Stimulated activated CD8-positive, alpha-beta memory T cell treated with anti-CD3 and anti-CD28 coated beads, Interleukin-2, amount 100 ng/mL, for 48 hours (primary cell): ENCODE measurements at regions not wholly inside any gene's neighbourhood (a gene's known extent, or its start where the extent isn't known, plus 50 kb on each side); places are given as distances from the start of the nearest gene placed in this dataset.

Source experiments
- DNase-seq, 2 donors: peaks; one replicate each; pipeline ENCODE4 v3.0.0-alpha.2; 2020; ENCODE audit warnings: low read depth in 2 of 2

DNA sequence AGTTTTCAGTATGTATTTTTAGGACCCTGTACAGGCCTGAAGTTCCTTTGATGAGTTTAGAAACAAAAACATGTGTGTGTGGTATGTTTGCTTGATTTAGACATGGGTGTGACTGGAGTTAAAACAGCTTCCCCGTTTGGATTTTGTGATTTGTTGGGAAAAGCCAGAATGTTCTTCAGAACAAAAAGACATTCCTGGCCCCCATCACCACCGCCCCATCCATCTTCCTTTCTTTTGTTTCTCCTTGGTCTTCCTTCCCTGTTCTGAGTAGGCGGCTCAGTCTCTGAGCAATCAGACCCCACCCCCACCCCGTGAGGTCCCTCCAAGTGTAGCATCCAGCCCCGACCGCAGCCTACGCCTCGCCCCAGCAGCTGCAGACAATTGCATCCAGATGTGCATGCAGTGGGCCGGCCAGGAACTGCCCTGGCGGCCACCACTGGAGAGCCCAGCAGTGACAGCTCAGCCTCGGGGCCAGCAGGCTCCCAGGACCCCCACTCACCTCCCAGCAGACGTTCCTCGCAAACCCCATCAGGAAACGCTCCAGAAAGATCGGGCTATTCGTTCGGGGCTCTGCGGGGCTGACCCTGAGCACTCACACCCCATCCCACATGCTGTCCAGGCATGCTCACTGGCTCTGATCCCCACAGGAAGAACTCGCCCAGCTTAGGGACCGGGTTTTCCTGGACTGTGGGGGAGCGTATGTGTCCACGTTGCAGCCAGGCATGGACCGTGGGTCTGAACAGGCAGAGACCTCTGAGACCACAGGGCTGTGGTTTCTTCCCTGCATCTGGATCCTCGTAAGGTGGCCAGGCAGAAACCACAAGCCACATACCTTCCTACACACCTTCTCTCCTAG, 99.8 kb upstream of the CDH5 start:
- no peak for DNase-seq

DNA sequence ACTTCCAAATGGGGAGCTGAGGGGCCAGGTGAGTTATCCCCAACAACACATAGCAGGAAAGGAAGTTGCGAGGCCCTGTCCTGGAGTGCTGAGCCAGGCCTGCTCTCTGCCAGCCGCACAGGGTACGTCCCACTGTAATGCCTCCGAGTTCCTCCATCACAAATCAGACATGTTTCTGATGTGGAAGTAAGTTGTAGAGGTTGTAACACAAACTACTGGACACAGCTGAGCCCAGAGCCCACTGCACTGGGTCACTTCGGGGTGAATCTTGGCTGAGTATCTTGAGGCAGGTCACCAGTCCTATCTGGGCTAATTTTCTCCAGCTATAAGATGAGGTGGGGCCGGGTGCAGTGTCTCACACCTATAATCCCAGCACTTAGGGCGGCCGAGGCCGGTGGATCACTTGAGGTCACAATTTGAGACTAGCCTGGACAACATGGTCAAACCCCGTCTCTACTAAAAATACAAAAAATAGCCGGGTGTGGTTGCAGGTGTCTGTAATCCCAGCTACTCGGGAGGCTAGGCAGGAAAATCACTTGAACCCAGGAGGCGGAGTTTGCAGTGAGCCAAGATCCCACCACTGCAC, 100.8 kb upstream of the CDH5 start:
- no peak for DNase-seq

GRCh38 chr16:66265048-66265415, 101.5 kb upstream of the CDH5 start:
- no peak for DNase-seq

DNA sequence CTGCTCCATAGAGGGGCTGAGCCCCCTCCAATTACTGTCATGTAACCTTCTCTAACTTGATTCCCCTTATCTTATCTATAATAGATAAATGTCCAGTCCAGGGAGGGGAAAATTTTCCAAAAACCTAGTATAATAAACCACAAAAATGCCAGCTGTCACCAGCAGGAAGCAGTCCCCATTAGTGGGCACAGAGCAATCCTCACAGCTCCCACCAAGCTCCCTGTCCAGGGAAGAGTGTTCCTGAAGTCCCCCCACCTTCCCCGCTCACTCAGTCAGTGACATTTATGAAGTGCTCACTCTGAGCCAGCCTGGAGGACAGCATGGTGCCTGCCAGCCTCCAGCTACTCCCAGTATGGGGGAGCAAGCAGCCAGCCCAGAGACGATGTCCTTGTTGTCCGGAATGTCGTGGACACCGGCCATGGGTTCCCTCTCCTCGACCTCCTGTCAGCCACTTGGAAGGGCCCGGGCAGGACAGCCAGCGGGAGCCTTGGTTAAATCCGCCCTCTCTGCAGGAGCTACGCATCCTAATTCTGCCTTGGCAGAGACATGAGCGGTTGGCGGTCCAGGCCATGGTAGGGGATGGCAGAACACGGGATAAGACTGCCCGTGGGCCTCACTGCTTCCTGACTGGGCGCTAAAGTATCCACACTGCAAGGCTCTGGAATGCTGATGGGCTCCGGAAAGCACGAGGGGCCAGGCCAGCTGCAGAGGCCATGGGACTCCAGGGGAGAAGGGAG, 102.0 kb upstream of the CDH5 start:
- no peak for DNase-seq

DNA sequence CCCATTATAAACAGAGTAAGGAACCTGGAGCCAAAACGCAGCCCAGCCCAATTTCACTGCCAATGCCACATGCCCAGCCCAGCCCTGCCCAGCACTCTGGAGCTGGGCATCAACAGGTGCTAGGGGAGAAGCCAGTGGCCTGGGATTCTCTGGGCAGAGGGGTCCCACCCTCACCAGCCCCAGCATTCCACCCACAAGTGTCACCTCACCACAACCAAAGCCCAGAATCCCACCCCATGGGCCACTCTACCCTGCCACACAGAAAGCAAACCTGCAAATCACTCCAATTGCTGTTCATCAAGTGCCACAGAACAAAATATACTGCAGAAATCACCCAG, 102.5 kb upstream of the CDH5 start:
- DNase-seq = no peak

- no peak for DNase-seq
Measured at GRCh38 chr16:66263168-66263972, 103.1 kb upstream of the CDH5 start.

DNA sequence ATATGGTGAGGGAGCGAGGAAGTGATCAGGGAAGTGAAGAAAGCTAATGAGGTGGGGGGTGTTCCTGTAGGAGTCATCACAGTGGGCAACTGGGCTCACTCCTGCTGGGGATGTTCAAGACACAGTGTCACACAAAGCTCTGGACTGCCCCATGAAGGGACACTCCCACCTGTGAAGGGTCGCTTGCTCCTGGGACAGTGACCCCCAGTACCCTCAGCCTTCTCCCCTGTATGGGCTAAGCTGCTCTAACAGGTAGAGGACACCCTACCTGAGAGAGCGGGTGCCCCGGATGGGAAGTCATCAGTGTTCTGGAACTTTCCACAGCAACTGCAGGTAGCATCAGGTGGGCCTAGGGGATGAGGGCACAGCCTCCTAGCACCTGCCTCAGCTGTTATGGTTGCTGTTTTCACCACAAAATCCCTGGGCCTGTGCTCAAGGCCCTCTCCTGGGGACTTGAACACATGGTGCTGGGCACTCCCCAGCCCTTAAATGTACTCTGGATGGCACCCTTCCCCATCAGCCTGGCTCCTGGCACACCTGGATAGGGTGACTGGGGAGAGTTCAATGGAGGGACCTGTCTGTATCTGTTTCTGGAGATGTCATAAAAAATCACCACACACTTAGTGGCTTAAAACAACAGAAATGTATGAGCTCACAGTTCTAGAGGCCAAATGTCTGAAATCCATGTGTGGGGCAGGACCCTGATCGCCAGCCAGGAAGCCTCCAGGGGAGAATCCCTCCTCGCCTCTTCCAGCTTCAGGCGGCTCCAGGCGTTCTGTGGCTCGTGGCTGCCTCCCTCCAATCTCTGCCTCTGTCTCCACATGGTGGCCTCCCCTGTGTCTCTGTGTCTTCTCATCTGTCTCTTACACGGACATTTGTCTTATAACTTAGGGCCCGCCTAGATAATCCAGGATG, 104.0 kb upstream of the CDH5 start:
- DNase-seq = no peak

DNA sequence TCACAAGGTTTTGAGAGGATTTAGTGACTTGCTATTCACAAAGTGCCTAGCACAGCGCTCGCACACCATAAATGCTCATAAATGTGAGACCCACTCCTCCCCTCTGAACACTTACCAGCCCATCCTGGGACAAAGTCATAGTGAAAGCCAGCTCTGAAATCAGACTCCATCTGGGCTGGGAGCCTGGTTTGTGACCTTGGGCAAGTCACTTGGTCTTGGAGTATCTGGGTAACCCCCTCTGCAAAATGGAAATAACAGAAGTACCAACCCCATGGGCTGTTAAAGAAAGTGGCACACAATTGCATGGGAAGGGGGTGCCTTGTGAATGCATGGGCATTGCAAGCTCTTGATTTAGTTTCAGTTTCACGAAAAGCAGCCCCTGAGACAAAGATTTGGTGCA, 104.7 kb upstream of the CDH5 start:
- DNase-seq = no peak

- no peak for DNase-seq
Measured at GRCh38 chr16:66260522-66261254, 105.8 kb upstream of the CDH5 start.

- DNase-seq = no peak
Measured at GRCh38 chr16:66258916-66259845, 107.3 kb upstream of the CDH5 start.

DNA sequence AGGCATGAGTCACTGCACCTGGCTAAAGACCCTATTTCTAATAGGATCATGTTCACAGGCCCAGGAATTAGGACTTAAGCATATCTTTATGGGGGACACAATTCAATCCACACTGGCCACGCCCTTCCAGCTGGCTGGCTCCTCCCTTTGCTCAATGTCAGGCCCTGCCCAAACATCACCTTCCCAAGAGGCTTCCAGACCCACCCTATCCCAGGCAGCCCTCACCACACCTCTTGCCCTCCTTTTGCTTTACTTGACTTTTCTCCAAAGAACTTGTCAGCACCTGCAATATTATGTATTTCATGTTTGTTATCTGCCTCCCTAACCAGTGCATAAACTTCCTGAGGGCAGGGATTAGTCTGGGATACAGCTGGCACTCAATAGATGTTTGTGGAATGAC, 109.6 kb upstream of the CDH5 start:
- no peak for DNase-seq

DNA sequence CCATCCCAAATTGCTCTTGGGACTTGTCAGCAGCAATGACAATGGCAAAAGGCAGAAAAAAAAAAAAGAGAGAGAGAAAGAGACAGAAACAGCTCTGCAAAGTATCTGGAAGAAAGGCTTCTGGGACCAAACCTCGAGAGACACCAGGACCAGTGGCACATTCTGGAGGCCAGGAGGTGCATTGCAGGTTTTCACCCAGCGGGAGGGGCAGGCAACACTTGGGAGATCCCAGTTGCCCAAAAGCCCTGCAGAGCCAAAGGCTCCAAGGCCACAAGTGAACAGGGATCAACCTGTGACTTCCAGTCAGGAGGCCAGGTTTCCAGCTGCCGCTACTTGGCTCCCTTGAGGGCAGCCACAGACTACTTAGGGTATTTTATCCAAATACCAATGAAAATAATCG, 110.8 kb upstream of the CDH5 start:
- no peak for DNase-seq

GRCh38 chr16:66254751-66255150, 111.7 kb upstream of the CDH5 start:
- no peak for DNase-seq

DNA sequence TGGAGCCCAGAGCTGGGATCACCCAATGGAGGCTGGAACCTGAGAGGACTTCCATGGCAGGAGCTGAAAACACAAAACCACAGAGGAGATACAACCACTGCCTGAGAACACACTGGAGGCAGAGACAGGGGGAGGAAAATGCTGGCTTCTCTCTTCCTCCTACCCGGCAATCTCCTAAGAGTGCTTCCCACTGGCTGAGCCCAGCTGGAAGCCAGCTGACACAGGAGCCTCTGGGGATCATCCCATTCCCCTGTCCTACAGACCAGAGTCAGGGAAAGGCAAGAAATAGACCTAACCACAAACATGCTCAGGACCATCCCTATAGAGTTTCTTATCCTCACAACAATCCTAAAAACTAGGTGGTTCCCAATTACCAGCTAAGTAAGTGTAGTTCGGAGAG, 112.4 kb upstream of the CDH5 start:
- no peak for DNase-seq

DNA sequence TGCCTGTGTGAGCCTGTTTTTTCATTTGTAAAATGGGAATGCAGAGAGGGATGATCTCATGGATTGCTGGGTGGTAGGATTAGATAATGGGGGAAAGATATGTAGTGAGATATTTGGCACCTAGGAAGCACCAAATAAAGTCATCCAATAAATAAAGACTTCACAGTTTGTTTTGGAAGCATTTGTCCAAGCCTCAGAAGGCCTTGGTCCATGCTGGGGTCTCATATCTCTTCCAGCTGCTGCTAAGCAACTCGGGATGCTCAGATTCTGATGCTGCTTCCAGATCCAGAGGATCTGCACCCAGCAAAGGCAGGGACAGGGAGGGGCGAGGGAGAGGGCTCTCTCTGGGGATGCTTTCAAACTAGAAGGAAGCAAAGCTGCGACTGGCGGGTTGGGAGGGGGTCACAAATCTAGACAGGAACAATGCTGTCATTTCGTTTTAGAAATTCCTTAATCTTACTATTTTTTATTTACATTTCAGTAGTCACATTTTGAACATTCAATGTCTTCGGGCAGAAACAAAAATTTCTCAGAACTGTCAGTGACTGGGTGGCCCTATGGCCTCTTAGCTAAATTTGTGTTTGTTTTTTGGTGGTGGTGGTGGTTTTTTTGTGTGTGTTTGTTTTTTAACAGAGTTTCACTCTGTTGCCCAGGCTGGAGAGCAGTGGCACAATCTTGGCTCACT, 114.9 kb upstream of the CDH5 start:
- no peak for DNase-seq

DNA sequence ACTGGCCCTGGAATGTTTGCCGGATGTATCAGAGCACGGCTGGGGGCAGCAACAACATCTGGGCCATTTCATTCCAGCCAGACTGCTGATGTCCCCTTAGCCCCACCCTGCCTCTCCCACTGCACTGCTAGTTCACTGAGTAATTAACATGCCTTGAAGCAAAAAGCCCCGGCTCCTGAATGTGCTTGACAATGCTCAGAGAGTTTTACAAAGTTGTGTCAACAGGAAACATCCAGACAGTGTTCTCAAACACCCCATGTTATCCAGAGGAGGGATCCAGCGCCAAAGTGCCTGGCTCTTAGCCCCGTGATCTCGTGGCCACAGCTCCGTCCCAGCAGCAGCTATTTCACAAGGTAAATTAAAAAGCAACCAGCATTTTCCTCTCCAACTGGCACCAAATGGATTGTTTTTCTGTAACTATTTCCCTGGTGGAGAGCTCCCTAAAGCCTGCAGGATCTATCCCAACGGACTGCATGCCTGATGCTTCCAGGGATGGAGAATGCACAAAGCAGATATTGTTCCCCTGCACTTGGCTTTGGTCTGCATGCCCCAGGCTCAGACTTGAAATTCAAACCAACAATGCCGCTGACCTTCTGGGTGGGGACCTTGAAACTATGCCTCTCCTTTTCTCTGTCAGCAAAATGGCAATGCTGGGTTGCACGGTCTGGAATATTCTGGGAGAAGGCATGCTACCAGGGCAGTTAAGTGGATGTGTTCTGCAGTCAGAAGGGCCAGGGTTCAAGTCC, 115.6 kb upstream of the CDH5 start:
- no peak for DNase-seq

GRCh38 chr16:66247516-66248481, 118.7 kb upstream of the CDH5 start:
- DNase-seq = no peak
